ENCODE measurements at regions not wholly inside any gene's neighbourhood (a gene's known extent, or its start where the extent isn't known, plus 50 kb on each side); places are given as distances from the start of the nearest gene placed in this dataset.

- TF ChIP-seq CTCF (IDR thresholded peaks at IDR 0.05) (no peak), EP300 (IDR thresholded peaks at IDR 0.05) (no peak), POLR2A (IDR thresholded peaks at IDR 0.05) (no peak)
These were observed 251.4 kb upstream of the CTBP2 start for GRCh38 chr10:125411724-125412123.
